ENCODE measurements at regions not wholly inside any gene's neighbourhood (a gene's known extent, or its start where the extent isn't known, plus 50 kb on each side); places are given as distances from the start of the nearest gene placed in this dataset.

DNA sequence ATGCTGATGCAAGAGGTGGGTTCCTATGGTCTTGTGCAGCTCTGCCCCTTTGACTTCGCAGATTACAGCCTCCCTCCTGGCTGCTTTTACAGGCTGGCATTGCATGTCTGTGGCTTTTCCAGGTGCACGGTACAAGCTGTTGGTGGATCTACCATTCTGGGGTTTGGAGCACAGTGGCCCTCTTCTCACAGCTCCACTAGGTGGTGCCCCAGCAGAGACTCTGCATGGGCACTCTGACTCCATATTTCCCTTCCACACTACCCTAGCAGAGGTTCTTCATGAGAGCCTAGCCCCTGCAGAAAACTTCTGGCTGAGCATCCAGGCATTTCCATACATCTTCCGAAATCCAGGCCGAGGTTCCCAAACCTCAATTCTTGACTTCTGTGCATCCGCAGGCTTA lies 989.0 kb downstream of the PLA2G4A start:
- H3K4ac ChIP-seq (ENCODE audit: low read depth, low read length): no peak overlapping the region
- no peak for DNase-seq
- no peak overlapping the region for H3K4me3 ChIP-seq (ENCODE audit: low read length)
- H3K27me3 ChIP-seq (ENCODE audit: insufficient read depth, low read length, poor library complexity): no peaks in the 10 kb centered on the region
- no peak overlapping the region for H3K18ac ChIP-seq (ENCODE audit: low read length)
- H2AK5ac ChIP-seq (ENCODE audit: low read length): no peak overlapping the region
- H4K5ac ChIP-seq (ENCODE audit: low read length): no peak overlapping the region
- no peak overlapping the region for H3K23ac ChIP-seq (ENCODE audit: low read length)
- no peak overlapping the region for H3K56ac ChIP-seq (ENCODE audit: low read length)
- H3K79me2 ChIP-seq (ENCODE audit: control insufficient read depth, insufficient read depth, low read length): no peaks in the 10 kb centered on the region
- H3K4me1 ChIP-seq (ENCODE audit: control insufficient read depth, low read depth, low read length): no peaks in the 10 kb centered on the region
- no peak overlapping the region for H2BK120ac ChIP-seq (ENCODE audit: low read depth, low read length)
- no peaks in the 10 kb centered on the region for H3K79me1 ChIP-seq (ENCODE audit: low read length)
- WGBS (ENCODE audit: extremely low coverage, insufficient coverage, low lambda C conversion rate): no CpG with 5 or more reads among the region's 5 CpGs
- H4K8ac ChIP-seq (ENCODE audit: low read depth, low read length): no peak overlapping the region
- H3K36me3 ChIP-seq (ENCODE audit: control insufficient read depth, insufficient read depth, low read length): no peaks in the 10 kb centered on the region
- no peak overlapping the region for H2BK15ac ChIP-seq (replicated peaks; ENCODE audit: low read depth)
- no peak overlapping the region for H3K27ac ChIP-seq (ENCODE audit: low read depth, low read length)
- no peak overlapping the region for H3K9ac ChIP-seq (ENCODE audit: low read length)
- no peak overlapping the region for H2BK5ac ChIP-seq (ENCODE audit: low read length)
- H3K4me2 ChIP-seq (ENCODE audit: low read length): no peak overlapping the region

DNA sequence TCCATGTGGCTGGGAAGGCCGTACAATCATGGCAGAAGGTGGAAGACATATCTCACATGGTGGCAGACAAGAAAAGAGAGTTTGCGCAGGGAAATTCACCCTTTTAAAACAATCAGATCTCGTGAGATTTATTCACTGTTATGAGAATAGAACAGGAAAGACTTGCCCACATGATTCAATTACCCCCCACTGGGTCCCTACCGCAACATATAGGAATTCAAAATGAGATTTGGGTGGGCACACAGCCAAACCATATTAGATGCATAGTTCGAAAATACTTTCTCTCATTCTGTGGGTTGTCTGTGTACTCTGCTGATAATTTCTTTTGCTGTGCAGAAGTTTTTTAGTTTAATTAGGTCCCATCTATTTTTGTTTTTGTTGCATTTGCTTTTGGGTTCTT lies 990.3 kb downstream of the PLA2G4A start:
- H3K9ac ChIP-seq (ENCODE audit: low read length): no peak overlapping the region
- no peaks in the 10 kb centered on the region for H3K36me3 ChIP-seq (ENCODE audit: control insufficient read depth, insufficient read depth, low read length)
- no peak overlapping the region for H3K4ac ChIP-seq (ENCODE audit: low read depth, low read length)
- H3K79me1 ChIP-seq (ENCODE audit: low read length): no peaks in the 10 kb centered on the region
- no peaks in the 10 kb centered on the region for H3K27me3 ChIP-seq (ENCODE audit: insufficient read depth, low read length, poor library complexity)
- no peak overlapping the region for H3K23ac ChIP-seq (ENCODE audit: low read length)
- no peak overlapping the region for H2BK5ac ChIP-seq (ENCODE audit: low read length)
- no peak overlapping the region for H3K4me3 ChIP-seq (ENCODE audit: low read length)
- no peak overlapping the region for H3K56ac ChIP-seq (ENCODE audit: low read length)
- H2AK5ac ChIP-seq (ENCODE audit: low read length): no peak overlapping the region
- H3K4me2 ChIP-seq (ENCODE audit: low read length): no peak overlapping the region
- H4K8ac ChIP-seq (ENCODE audit: low read depth, low read length): no peak overlapping the region
- H3K18ac ChIP-seq (ENCODE audit: low read length): no peak overlapping the region
- H2BK15ac ChIP-seq (replicated peaks; ENCODE audit: low read depth): no peak overlapping the region
- no peaks in the 10 kb centered on the region for H3K4me1 ChIP-seq (ENCODE audit: control insufficient read depth, low read depth, low read length)
- H3K27ac ChIP-seq (ENCODE audit: low read depth, low read length): no peak overlapping the region
- no peak overlapping the region for H2BK120ac ChIP-seq (ENCODE audit: low read depth, low read length)
- WGBS (ENCODE audit: extremely low coverage, insufficient coverage, low lambda C conversion rate): no CpG with 5 or more reads among the region's 5 CpGs
- DNase-seq: no peak
- H3K79me2 ChIP-seq (ENCODE audit: control insufficient read depth, insufficient read depth, low read length): no peaks in the 10 kb centered on the region
- H4K5ac ChIP-seq (ENCODE audit: low read length): no peak overlapping the region

DNA sequence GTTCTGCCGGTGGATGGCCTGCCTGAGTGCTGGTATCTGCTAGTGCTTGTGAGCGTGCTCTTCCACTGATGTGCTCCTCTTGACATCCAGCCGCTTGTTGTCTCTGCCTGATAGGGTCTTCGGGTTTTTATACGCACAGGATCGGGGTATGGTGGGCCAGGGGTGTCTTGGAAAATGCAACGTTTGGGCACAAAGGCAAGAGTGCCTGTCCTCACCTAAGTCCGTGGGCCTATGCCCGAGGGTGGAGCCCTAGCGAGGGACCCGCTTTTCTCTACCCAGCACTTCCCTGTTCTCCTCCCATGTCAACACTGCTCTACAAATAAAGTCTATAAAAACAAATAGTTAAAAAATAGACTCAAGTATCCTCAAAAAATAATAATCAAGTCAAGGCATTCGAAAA lies 1007.8 kb downstream of the PLA2G4A start:
- H3K4me2 ChIP-seq (ENCODE audit: low read length): no peak overlapping the region
- no peak overlapping the region for H4K8ac ChIP-seq (ENCODE audit: low read depth, low read length)
- H3K23ac ChIP-seq (ENCODE audit: low read length): no peak overlapping the region
- H3K27me3 ChIP-seq (ENCODE audit: insufficient read depth, low read length, poor library complexity): no peaks in the 10 kb centered on the region
- H3K79me1 ChIP-seq (ENCODE audit: low read length): no peaks in the 10 kb centered on the region
- H3K4me3 ChIP-seq (ENCODE audit: low read length): no peak overlapping the region
- no CpG with 5 or more reads among the region's 12 CpGs for WGBS (ENCODE audit: extremely low coverage, insufficient coverage, low lambda C conversion rate)
- no peak overlapping the region for H3K56ac ChIP-seq (ENCODE audit: low read length)
- no peak overlapping the region for H3K18ac ChIP-seq (ENCODE audit: low read length)
- no peak overlapping the region for H2BK15ac ChIP-seq (replicated peaks; ENCODE audit: low read depth)
- no peak overlapping the region for H2AK5ac ChIP-seq (ENCODE audit: low read length)
- DNase-seq: no peak
- no peak overlapping the region for H3K4ac ChIP-seq (ENCODE audit: low read depth, low read length)
- no peaks in the 10 kb centered on the region for H3K79me2 ChIP-seq (ENCODE audit: control insufficient read depth, insufficient read depth, low read length)
- H4K5ac ChIP-seq (ENCODE audit: low read length): no peak overlapping the region
- no peak overlapping the region for H2BK5ac ChIP-seq (ENCODE audit: low read length)
- H3K9ac ChIP-seq (ENCODE audit: low read length): no peak overlapping the region
- no peak overlapping the region for H3K27ac ChIP-seq (ENCODE audit: low read depth, low read length)
- no peaks in the 10 kb centered on the region for H3K4me1 ChIP-seq (ENCODE audit: control insufficient read depth, low read depth, low read length)
- H3K36me3 ChIP-seq (ENCODE audit: control insufficient read depth, insufficient read depth, low read length): no peaks in the 10 kb centered on the region
- no peak overlapping the region for H2BK120ac ChIP-seq (ENCODE audit: low read depth, low read length)

DNA sequence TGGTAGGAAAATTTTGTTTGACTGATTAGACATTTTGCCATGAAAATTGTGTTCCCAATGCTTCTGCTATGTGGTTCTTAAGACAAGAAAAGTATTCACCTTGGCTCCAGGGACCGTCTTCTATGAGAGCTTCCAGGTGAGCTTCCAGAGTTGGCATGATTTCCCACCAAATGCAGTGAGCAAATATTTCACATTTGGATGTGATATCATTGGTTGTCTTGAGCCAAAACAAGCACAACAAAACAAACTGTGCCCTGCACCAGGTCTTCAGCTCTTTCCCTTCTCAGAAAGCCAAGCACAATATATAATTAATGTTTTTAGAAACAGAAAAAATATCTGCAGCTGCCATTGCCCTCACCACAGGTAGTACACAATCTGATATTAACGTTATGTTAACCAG lies 1009.0 kb downstream of the PLA2G4A start:
- Histone ChIP-seq H3K4ac (ENCODE audit: low read depth, low read length) (no peak overlapping the region), H2BK120ac (ENCODE audit: low read depth, low read length) (no peak overlapping the region), H3K56ac (ENCODE audit: low read length) (no peak overlapping the region), H3K36me3 (ENCODE audit: control insufficient read depth, insufficient read depth, low read length) (no peaks in the 10 kb centered on the region), H3K4me1 (ENCODE audit: control insufficient read depth, low read depth, low read length) (no peaks in the 10 kb centered on the region), H3K4me3 (ENCODE audit: low read length) (no peak overlapping the region), H3K4me2 (ENCODE audit: low read length) (no peak overlapping the region), H3K9ac (ENCODE audit: low read length) (no peak overlapping the region), H3K79me2 (ENCODE audit: control insufficient read depth, insufficient read depth, low read length) (no peaks in the 10 kb centered on the region), H3K27me3 (ENCODE audit: insufficient read depth, low read length, poor library complexity) (no peaks in the 10 kb centered on the region), H2AK5ac (ENCODE audit: low read length) (no peak overlapping the region), H3K23ac (ENCODE audit: low read length) (no peak overlapping the region), H2BK15ac (replicated peaks; ENCODE audit: low read depth) (peak overlapping the region; percentile 11), H3K18ac (ENCODE audit: low read length) (no peak overlapping the region), H4K5ac (ENCODE audit: low read length) (no peak overlapping the region), H3K79me1 (ENCODE audit: low read length) (no peaks in the 10 kb centered on the region), H2BK5ac (ENCODE audit: low read length) (no peak overlapping the region), H3K27ac (ENCODE audit: low read depth, low read length) (no peak overlapping the region), H4K8ac (ENCODE audit: low read depth, low read length) (no peak overlapping the region)
- no CpG with 5 or more reads among the region's 2 CpGs for WGBS (ENCODE audit: extremely low coverage, insufficient coverage, low lambda C conversion rate)
- DNase-seq: no peak

DNA sequence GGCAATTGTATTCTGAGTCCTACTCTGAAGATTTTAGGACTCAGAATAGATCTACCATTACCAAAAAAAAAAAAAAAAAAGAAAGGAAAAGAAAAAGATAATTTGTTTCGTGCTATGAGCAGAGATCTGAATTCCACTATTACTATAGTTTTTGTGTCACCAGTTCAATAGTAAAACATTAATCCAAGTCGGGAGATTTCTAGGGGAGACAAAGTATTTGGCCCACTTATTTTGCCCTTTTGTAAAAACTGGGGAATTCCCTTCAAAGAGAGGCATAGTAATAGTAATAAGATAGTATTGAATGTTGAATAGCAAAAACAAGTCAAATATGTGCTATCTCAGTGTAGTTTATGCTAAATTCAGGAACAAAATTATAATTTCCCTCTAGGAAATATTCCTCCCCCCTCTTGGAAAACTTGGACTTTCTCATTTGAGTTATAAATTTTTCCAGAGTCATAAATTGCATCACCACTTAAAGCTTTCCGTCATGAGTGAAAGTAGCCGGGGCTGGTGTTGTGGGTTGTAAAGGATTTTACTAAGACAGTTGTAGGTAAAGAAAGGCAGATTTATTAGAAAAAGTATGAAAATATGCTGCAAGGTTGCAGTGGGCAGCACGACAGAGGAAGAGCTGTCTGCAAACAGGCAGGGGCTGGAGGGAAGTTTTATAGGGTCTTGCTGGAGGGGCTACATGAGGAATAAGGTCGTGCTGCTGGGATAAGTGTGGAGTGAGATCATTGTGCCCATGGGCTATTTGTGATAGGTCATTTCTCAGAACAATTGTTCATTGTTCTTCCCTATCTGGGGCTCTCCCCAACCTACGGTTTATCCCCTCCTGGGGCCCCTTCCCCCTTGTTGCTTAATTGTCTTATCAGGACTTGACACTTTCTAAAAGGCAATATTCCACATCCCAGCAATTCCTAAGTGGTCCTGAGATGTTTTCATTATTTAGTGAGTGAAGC lies 1009.9 kb downstream of the PLA2G4A start:
- Histone ChIP-seq H2BK5ac (ENCODE audit: low read length) (no peak overlapping the region), H3K79me2 (ENCODE audit: control insufficient read depth, insufficient read depth, low read length) (no peaks in the 10 kb centered on the region), H3K4me1 (ENCODE audit: control insufficient read depth, low read depth, low read length) (no peaks in the 10 kb centered on the region), H3K4me2 (ENCODE audit: low read length) (no peak overlapping the region), H3K27me3 (ENCODE audit: insufficient read depth, low read length, poor library complexity) (no peaks in the 10 kb centered on the region), H3K79me1 (ENCODE audit: low read length) (no peaks in the 10 kb centered on the region), H3K18ac (ENCODE audit: low read length) (no peak overlapping the region), H3K23ac (ENCODE audit: low read length) (no peak overlapping the region), H4K8ac (ENCODE audit: low read depth, low read length) (no peak overlapping the region), H3K4me3 (ENCODE audit: low read length) (no peak overlapping the region), H3K27ac (ENCODE audit: low read depth, low read length) (no peak overlapping the region), H2BK120ac (ENCODE audit: low read depth, low read length) (no peak overlapping the region), H2AK5ac (ENCODE audit: low read length) (no peak overlapping the region), H2BK15ac (replicated peaks; ENCODE audit: low read depth) (no peak overlapping the region), H4K5ac (ENCODE audit: low read length) (no peak overlapping the region), H3K56ac (ENCODE audit: low read length) (no peak overlapping the region), H3K36me3 (ENCODE audit: control insufficient read depth, insufficient read depth, low read length) (no peaks in the 10 kb centered on the region), H3K4ac (ENCODE audit: low read depth, low read length) (no peak overlapping the region), H3K9ac (ENCODE audit: low read length) (no peak overlapping the region)
- no CpG with 5 or more reads among the region's 7 CpGs for WGBS (ENCODE audit: extremely low coverage, insufficient coverage, low lambda C conversion rate)
- peak; percentile 76 for DNase-seq

DNA sequence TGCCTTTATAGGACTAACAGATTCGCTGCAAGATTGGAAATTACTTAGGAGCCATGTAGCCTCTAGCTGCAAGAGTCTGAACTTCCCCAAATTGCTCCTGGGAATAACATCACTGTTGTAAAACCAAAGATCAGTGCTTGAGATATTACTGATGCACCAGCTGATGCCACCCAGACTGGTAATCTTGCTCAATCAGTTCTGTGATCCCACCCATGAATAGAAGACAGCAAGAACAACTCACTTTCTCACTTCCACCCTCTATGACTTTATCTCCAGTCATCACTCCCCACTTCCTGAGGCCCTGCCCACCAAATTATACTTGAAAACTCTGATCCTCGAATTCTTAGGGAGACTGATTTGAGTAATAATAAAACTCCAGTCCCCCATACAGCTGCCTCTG lies 1011.1 kb downstream of the PLA2G4A start:
- H3K4me1 ChIP-seq (ENCODE audit: control insufficient read depth, low read depth, low read length): no peaks in the 10 kb centered on the region
- no peak overlapping the region for H4K8ac ChIP-seq (ENCODE audit: low read depth, low read length)
- no peaks in the 10 kb centered on the region for H3K36me3 ChIP-seq (ENCODE audit: control insufficient read depth, insufficient read depth, low read length)
- no peak overlapping the region for H3K4me2 ChIP-seq (ENCODE audit: low read length)
- H2BK120ac ChIP-seq (ENCODE audit: low read depth, low read length): no peak overlapping the region
- H3K9ac ChIP-seq (ENCODE audit: low read length): no peak overlapping the region
- no peaks in the 10 kb centered on the region for H3K27me3 ChIP-seq (ENCODE audit: insufficient read depth, low read length, poor library complexity)
- no peak overlapping the region for H4K5ac ChIP-seq (ENCODE audit: low read length)
- no peak overlapping the region for H3K18ac ChIP-seq (ENCODE audit: low read length)
- no peak overlapping the region for H2AK5ac ChIP-seq (ENCODE audit: low read length)
- H2BK15ac ChIP-seq (replicated peaks; ENCODE audit: low read depth): no peak overlapping the region
- no peak overlapping the region for H2BK5ac ChIP-seq (ENCODE audit: low read length)
- H3K56ac ChIP-seq (ENCODE audit: low read length): no peak overlapping the region
- no peak overlapping the region for H3K4ac ChIP-seq (ENCODE audit: low read depth, low read length)
- H3K79me2 ChIP-seq (ENCODE audit: control insufficient read depth, insufficient read depth, low read length): no peaks in the 10 kb centered on the region
- no CpG with 5 or more reads among the region's 2 CpGs for WGBS (ENCODE audit: extremely low coverage, insufficient coverage, low lambda C conversion rate)
- no peaks in the 10 kb centered on the region for H3K79me1 ChIP-seq (ENCODE audit: low read length)
- no peak overlapping the region for H3K23ac ChIP-seq (ENCODE audit: low read length)
- no peak overlapping the region for H3K4me3 ChIP-seq (ENCODE audit: low read length)
- no peak overlapping the region for H3K27ac ChIP-seq (ENCODE audit: low read depth, low read length)
- no peak for DNase-seq
